HG03565 (cell line): ENCODE measurements at regions not wholly inside any gene's neighbourhood (a gene's known extent, or its start where the extent isn't known, plus 50 kb on each side); places are given as distances from the start of the nearest gene placed in this dataset.
"Not testable (repeated sequence)": the region's sequence is repeated elsewhere in the genome, so short reads cannot be mapped to it uniquely, and the experiment has no call there.

ENCODE experiments used
- ATAC-seq: cut with Tn5 transposase; IDR thresholded peaks from one replicate; pipeline ENCODE4 v1.9.1; 2021; ENCODE audit warnings: mild to moderate bottlenecking, moderate library complexity; ENCODE audit not compliant: unreplicated experiment

DNA sequence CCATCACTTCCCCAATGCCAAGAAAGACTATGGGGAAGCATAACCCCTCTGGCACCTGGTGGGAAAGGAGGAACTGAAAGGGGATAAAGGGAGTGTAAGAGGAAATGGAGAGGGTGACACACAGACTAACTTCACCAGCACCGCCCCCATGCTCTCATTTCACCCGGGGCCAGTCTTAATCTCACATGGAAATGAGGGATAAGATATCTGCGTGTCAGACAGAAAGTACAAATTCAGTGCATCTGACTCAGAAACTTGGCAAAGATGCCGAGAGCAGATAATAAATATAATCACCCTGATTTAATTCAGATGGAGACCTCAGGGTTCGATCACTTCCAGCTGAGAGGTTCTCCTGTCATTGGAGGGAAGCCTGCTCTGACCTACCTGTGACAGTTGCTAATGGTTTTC lies 191.6 kb downstream of the DUSP6 start:
- ATAC-seq: no peak

DNA sequence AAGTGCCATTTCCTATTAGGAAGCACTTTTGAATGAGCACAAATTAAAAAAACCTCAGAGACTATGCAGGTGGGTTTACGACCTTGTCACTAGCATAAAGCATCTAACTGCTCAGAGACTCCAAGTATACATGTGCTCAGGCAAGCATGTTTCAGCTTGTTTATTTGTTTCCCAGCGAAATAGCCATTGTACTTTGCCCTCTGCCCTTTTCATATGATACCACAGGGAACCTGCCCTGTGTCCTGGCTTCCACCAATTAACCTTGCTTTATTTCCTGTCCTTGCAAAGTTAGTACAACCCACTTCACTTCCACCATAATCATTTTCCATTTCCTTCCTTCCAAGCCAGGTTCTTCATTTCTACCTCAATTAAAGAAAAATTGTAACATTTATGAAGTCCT lies 194.9 kb downstream of the DUSP6 start:
- ATAC-seq: no peak

DNA sequence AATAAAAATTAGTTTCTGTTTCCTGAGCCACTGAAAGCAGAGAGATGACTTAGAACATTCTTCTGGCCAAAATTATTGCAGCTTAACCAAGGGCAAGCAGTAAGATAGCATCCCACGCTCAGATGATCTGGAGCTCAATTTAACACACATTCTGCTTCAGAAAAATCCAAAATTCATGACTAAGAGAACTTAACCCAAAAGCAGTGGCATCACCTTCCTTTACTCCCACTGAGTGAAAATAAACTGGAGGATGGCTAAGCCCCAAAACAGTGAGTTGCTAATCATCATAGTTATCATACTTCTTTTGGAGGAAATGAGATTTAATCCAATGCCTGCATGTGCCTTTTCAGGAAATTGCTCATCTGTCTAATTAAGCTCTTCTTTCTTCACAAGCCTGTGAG lies 195.4 kb downstream of the DUSP6 start:
- ATAC-seq: no peak

DNA sequence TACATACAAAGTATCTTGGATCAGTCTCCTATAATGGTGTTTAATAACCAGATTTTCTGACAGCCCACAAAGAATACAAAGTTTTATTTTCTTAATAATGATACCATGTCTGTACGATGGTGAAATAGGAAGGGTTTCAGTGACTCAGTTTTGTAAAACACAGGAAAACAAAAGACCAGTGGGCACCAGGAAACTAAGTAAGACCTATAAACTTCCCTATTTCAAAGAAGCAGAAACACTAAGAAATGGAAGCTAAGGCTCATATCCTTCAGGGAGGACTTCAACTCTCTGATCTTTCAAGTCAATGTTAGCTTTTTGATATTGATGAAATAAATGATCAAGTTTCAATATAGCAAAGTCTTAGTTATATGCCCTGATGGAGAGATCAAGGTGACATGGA lies 196.0 kb downstream of the DUSP6 start:
- no peak for ATAC-seq

DNA sequence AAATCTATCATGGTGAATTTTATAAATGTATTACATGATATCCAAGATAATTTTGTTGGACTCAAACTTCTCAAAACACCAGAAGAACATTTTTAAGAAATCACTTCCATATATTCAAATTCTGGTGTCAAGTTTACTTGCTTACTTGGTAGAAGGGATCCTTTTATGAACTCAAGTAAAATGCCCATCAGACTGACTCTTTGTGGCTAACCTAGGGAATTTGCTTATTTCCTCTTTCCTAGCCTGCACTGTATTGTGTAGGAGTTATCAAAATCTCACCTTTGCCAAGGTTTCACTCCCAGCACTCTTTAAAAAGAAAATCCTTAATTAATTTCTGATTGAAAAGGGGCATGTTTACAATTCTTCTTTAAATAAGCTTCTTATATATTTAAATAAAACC lies 196.5 kb downstream of the DUSP6 start:
- ATAC-seq: no peak

DNA sequence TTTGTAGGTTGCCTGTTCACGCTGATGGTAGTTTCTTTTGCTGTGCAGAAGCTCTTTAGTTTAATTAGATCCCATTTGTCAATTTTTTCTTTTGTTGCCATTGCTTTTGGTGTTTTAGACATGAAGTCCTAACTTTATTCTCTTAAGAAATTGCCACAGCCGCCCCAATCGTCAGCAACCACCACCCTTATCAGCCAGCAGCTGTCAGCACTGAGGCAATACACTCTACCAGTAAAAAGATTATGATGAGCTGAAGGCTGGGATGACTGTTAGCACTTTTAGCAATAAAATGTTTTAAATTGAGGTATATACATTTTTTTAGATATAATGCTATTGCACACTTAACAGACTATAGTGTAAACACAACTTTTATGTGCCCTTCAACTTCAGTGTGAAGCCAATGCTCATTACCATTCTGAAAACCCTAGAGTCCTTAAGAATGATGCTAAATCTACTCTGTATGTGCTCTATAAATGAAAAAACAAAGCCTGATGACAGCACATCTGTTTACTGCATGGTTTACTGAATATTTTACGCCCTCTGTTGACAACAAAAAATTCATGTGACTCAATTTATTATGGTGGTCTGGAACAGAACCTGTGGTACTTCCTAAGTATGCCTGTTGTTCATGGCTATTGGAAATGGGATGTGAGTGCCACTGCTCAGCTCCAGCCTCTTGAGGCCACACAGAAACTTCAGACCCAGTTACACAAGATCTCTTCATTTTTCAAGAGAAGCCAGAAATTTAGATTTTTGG lies 197.4 kb downstream of the DUSP6 start:
- ATAC-seq: no peak

DNA sequence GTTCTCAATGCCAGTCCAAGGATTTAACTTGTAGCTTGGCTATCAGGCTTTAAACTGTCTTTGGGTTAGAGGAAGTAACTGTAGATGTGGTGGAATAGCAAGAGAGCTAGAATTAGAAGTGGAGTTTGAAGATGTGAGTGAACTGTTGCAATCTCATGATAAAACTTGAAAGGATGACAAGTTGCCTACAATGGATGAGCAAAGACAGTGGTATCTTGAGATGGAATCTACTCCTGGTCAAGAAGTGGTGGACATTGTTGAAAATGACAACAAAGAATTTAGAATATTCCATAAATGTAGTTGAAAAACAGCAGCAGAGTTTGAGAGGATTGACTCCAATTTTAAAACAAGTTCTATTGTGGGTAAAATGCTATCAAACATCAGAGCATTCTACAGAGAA lies 199.0 kb downstream of the DUSP6 start:
- no peak for ATAC-seq

DNA sequence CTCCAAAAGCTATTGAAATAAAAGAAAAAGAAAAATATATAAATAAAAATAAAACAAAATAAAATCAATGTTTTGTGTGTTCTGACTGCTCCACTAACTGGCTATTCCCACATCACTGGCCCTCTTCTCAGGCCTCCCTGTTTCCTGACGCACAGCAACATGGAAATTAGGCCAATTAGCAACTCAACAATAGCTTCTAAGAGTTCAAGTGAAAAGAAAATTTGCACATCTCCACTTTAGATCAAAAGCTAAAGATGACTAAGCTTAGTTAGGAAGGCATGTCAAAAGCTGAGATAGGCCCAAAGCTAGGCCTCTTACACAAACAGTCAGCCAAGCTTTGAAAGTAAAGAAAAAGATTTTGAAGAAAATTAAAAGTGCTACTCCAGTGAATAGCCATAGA lies 200.8 kb downstream of the DUSP6 start:
- ATAC-seq: no peak

DNA sequence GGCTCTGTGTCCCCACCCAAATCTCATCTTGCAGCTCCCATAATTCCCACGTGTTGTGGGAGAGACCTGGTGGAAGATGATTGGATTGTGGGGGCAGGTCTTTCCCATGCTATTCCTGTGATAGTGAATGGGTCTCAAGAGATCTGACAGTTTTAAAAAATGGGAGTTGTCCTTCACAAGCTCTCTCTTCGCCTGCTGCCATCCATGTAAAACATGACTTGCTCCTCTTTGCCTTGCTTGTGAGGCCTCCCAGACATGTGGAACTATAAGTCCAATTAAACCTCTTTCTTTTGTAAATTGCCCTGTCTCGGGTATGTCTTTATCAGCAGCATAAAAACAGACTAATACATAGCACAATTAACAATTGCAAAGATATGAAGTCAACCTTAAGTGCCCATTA lies 201.5 kb downstream of the DUSP6 start:
- not testable (repeated sequence) for ATAC-seq

DNA sequence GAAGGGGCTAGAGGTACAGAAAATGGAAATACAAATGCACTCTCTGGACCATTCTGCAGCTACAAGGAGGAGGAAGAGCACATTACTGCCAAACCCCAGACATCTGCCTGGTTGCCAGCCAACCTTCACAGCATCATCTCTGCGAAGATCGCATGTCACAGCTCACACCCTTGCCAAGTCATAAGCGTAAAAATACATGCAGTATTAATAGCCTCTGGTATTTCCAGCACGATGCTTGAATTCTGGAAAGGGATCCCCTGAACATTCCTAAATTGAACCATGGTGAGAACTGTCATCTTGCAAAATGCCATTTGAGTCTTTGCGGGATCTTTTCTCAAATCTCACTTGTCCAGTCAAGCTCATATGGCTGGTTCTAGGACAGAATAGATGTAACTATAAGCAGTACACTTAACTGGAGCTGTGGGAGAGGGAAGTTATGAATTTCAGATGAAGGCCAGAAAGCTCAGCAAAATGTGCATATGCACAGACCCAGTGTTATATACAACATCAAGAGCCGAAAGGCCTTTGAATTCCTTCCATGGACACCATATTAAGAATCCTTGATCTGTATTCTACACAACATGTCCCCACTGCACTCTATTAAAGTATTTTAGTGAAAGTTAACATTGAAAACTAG lies 211.6 kb downstream of the DUSP6 start:
- no peak for ATAC-seq

DNA sequence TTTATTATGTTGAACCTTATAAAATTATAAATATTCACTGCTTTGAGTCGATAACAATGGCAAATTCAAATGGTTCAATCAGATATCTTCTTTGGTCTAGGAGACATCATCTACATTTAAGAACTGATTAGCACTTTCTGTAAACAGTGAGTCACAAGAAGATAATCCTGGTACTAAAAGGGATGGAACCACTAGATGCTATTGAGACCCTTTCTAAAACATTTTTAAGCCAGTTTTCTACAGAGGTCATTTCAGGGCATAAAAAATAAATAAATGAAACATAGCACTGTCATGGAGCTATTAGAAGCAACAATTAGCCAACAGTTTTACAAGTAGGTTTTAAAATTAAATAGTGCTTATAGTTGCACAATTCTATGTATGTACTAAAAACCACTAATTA lies 212.2 kb downstream of the DUSP6 start:
- ATAC-seq: no peak

DNA sequence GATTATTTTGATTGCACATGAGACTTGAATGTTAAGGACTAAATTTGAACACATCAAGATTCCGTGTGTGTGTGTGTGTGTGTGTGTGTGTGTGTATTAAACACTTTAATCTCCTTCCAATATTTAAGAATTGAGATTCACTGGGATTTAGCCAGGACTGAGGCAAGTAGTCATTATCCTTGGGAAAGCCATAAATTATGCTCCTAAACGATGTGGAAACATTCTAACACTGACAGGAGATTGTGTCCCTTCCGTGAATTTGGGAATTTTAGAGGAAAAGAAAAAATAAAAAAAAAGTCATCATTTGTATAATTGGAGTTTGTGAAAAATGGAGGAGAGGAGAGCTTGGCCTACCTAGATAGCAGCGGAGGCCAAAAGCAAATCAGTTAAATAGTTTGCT lies 212.9 kb downstream of the DUSP6 start:
- no peak for ATAC-seq

DNA sequence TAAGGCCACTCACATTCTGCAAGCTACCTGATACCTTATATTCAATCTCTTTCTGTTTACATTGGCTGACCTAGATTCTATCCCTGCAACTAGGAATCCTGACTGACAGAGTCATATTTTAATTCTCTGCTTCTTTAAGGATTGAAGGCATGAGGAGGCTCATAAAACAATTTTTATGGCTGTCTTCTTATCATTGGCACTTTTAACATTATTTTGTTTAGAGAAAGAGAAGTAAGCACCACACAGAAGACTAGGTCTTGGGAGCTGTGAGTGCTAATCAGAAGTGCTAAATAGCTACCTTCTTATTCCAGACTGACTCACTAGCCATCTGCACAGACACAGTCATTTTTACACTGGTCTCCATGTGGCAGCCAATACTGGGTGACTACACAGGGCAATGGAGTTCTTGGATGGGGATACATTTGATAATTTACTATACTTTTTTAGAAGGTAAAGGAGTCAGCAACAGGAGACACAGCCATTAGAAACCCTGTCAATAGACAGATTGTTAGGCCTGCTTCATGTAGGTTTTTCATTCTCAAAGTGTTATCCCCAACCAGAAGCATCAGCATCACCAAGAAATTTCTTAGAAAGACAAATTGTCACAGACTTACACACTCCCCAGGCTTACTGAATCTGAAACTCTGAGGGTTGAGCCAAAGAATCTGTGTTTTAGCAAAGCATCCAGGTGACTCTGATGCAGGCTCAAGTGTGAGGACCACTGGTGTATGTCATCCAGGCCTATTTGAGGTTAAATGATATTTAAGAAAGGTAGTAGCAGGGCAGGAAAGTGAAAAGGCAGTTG lies 214.1 kb downstream of the DUSP6 start:
- ATAC-seq: no peak

DNA sequence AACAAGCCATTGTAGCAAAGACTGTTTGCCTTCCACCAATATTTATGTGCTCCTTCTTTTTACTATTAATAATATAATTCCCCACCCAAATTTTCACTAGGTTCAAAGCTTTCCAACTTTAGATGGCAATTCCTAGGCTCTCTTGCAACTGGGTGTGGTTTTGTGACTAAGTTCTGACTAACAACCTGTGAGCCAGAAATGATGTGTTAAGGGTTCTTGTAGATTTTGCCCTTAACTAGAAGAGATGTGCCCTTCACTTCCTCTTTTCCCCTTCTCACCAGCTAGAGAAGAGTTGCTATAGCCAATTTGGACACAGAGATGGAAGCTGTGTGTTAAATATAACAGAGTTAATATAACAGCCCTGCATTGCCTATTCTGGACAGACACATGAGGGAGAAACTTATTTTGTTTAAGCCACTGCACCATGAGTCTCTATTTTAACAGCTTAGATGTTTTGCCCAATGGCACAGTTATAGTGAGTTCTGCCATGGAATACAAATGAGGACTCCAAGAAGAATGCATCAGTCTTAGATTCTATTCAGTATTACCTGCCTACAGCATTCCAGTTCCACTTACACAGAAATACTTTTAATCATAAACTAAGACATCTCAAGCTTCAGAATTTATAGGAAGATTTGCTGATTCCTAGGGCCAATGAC lies 216.2 kb downstream of the DUSP6 start:
- no peak for ATAC-seq

DNA sequence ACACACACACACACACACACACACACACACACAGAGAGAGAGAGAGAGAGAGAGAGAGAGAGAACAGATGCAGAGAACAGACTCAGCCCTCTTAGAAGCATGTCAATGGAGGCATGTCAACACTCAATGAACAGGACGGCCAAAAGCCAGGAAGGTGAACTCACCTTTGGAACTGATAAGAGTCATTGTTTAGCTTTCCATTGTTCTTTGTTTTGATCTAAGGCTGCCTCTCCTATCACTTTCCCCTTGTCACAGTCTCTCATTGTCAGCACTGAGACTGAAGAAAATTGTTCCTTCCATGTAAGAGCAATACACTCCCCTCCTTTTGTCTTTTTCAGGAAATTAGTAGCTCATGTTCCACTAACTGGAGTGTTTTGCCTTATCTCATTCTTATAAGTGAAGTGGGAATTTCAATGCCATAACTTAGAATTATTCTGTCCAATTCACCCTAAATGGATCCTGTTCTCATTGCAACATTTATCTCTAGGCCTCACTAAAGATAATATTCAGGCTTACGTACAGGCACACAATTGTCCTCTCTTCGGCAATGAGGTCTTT lies 218.0 kb downstream of the DUSP6 start:
- ATAC-seq: no peak

DNA sequence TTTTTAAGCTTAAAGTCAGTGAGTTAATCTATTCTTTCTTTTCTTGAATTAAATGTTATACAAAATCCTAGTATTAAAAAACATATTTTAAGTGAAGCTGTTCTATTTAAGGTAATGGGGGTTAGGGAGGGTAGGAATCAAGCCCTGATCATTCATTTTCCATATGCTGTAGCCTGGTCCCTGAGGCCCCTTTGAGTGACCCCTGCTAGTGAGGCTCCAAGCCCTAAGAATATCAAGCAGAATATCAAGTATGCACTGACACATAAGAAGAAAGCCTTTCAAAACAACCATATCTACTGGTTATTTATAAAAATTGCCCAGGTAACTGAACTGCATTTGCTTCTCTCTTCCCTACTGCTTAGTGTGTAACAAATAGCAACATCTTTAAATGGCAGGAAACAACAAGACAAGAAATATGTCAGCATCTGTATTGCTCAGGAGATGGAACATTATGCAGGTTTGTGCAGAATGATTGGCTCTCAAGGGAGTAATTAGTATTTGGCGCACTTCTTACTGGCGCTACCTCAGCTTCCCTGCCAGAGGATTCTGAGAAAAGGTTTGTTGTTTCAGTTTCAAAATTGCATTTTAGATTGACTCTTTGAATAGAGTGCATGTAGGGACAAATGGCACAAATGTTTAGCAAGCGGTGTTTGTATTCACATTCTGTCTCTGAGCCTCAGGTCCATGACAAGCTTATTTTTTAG lies 223.0 kb downstream of the DUSP6 start:
- no peak for ATAC-seq

DNA sequence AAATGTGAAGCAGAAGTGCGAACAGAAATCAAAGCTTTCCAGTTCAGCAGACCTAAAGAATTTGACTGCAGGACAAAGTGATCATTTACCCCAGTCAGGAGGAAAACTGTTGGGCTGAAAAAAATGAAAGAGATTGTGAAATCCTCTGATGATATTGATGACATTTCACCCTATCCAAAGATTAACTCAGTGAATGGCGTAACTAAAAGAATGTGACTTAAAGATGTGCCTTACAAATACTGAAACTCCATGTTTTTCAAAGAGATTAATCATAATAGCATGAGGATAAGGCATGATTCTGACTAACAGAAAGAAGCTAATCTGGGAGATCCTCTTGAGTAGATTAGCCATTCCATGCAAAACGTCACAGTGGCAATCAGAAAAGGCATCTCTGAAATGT lies 225.6 kb downstream of the DUSP6 start:
- ATAC-seq: no peak

DNA sequence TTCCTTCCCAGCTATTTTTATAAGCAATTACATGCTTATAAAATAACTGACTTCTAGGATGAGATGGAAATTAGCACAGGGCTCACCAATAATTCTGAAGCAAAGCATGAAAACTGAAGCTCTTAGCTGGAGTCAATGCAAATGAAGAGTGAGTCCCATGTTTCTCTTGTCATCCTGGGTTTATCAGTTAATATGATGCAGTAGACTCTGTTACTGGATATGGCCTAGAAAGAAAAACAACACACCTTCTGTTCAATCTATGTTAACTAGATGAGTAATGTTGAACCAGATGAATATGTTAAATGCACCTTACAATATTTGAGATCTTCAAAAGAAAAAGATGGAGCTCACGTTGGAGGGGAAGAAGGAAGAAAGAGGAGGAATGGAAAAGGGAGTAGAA lies 229.4 kb downstream of the DUSP6 start:
- ATAC-seq: no peak

DNA sequence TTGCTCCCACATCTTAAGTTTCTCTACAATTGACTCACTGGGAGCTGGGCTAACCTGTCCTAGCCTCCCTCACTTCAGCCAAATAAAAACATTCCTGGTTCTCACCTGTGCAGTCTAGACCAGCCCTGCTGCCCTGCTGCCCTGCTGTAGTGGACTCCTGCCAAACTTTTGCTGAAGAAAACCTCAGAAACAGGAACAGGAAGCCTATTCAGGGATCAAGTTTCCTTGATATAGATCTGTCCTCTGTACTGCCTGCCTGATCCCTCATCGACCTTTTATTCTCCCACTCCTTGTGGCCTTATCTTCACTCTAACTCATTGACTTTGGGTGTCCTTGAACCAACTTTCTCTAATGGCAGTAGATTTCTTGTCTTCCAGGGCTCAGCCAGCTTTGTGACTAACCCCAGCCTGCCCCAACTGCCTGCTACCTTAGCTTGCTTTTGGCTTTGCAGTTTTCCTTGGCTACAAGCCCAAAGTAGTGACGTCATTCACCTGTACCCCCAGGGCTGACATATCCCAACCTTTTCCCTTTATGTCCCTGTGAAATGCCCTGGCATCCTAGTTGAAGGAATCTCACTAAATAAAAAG lies 234.8 kb downstream of the DUSP6 start:
- ATAC-seq: no peak

DNA sequence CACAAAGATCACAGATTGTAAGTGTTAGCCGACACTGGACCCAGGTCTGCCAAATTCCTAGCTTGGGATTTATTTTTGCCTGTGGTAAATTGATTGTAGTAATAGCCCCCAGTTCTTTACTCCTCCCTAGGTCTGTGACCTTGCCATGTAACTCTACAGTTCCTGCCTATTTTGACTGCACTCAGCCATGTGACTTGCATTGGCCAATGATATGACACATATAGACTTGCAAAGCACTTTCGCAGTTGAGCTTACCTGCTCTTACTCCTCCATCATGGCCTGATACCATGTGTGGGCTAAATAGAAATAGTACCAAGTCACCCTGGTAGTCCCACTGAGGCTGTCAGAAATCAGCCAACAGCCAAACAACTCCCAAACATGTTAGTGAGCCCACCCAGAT lies 240.3 kb downstream of the DUSP6 start:
- no peak for ATAC-seq
